ENCODE measurements at regions not wholly inside any gene's neighbourhood (a gene's known extent, or its start where the extent isn't known, plus 50 kb on each side); places are given as distances from the start of the nearest gene placed in this dataset.

GRCh38 chr7:17477182-17477581 lies 178.7 kb downstream of the AHR start:
- TF ChIP-seq CTCF (IDR thresholded peaks at IDR 0.05), result no peak
- no peak for TF ChIP-seq POLR2A (IDR thresholded peaks at IDR 0.05)
